ENCODE measurements at regions not wholly inside any gene's neighbourhood (a gene's known extent, or its start where the extent isn't known, plus 50 kb on each side); places are given as distances from the start of the nearest gene placed in this dataset.

DNA sequence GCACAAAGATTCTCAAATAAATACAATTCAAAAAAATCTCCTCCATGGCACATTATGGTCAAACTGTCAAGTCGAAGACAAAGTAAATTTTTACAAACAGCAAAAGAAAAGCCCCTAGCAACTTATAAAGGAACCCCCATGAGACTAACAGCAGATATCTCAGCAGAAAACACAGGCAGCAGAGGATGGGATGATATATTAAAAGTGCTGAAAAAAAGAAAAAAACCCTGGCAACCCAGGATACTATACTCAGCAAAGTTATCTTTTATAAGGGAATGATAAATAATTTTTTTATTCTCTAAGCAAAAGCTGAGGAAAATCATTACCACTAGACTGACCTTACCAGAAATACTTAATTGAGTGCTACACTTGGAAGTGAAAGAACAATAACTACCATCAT lies 326.4 kb downstream of the CYRIA start:
- intact Hi-C loops (cut with DNase I; ENCODE audit: low total_unique reads), result no loop called here
- Histone ChIP-seq H3K9me3 (no peaks in the 10 kb centered on the region), H3K4me3 (no peak overlapping the region), H3K27ac (no peak overlapping the region), H3K4me1 (no peaks in the 10 kb centered on the region), H3K27me3 (no peaks in the 10 kb centered on the region), H3K36me3 (ENCODE audit: low read depth, missing control alignments) (no peaks in the 10 kb centered on the region)
- no peak for DNase-seq
- TF ChIP-seq, protein P1, sequence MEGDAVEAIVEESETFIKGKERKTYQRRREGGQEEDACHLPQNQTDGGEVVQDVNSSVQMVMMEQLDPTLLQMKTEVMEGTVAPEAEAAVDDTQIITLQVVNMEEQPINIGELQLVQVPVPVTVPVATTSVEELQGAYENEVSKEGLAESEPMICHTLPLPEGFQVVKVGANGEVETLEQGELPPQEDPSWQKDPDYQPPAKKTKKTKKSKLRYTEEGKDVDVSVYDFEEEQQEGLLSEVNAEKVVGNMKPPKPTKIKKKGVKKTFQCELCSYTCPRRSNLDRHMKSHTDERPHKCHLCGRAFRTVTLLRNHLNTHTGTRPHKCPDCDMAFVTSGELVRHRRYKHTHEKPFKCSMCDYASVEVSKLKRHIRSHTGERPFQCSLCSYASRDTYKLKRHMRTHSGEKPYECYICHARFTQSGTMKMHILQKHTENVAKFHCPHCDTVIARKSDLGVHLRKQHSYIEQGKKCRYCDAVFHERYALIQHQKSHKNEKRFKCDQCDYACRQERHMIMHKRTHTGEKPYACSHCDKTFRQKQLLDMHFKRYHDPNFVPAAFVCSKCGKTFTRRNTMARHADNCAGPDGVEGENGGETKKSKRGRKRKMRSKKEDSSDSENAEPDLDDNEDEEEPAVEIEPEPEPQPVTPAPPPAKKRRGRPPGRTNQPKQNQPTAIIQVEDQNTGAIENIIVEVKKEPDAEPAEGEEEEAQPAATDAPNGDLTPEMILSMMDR (IDR thresholded peaks at IDR 0.05), result no peak
- WGBS, 2 donors, result 94 to 97% methylated on average over 1 of the region's 1 CpG

DNA sequence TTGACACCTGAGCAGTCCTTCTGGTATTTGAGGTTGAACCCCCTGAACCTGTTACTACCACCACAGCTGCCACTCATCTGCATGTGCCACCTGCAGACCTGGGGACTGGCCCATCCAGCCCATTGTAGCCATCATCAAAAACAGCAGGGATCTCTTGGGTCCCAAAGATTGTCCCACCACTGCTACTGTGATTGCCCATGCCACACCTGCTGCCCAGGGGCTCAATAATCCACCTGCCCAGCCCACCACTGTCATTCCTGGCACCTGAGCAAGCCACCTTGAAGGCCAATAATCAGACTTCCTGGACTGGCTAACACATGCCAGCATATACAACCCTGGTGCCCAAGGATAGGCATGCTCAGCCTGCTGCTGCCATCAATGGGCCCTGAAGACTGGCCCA lies 327.6 kb downstream of the CYRIA start:
- TF ChIP-seq, protein P1 (IDR thresholded peaks at IDR 0.05), result no peak
- TF ChIP-seq POLR2A (IDR thresholded peaks at IDR 0.05), result no peak
- H3K9me3 ChIP-seq, result no peaks in the 10 kb centered on the region
- DNase-seq, result no peak
- H3K36me3 ChIP-seq (ENCODE audit: low read depth, missing control alignments), result no peaks in the 10 kb centered on the region
- no peak overlapping the region for H3K27ac ChIP-seq
- intact Hi-C loops (cut with DNase I; ENCODE audit: low total_unique reads), result no loop called here
- no peak overlapping the region for H3K4me3 ChIP-seq
- H3K4me1 ChIP-seq, result no peaks in the 10 kb centered on the region
- H3K27me3 ChIP-seq, result no peaks in the 10 kb centered on the region

DNA sequence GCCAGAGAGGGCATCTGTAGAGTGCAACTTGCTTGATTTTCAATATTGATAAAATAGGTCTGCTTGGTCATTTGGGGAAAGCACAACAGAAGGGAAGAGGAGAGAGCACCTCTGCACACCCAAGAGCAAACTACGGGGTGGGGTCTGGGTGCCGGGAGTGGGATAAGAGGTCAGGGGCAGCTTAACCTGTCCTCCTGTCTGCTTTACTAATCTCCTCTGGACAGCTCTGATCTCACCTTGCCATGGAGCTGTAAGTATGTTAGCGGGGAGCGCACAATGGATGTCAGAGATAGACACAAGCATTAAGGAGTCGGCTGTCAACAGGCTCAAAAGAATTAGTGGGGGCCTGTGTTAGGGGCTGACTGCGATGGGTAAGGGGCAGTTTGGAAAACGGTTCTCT lies 328.7 kb downstream of the CYRIA start:
- intact Hi-C loops (cut with DNase I; ENCODE audit: low total_unique reads), result no loop called here
- H3K27ac ChIP-seq, result no peak overlapping the region
- no peak for TF ChIP-seq POLR2A (IDR thresholded peaks at IDR 0.05)
- TF ChIP-seq, protein P1 (IDR thresholded peaks at IDR 0.05), result no peak
- H3K9me3 ChIP-seq, result no peaks in the 10 kb centered on the region
- 90 to 93% methylated on average over 7 of the region's 7 CpGs for WGBS, 2 donors
- H3K4me1 ChIP-seq, result no peaks in the 10 kb centered on the region
- no peak overlapping the region for H3K4me3 ChIP-seq
- no peaks in the 10 kb centered on the region for H3K36me3 ChIP-seq (ENCODE audit: low read depth, missing control alignments)
- H3K27me3 ChIP-seq, result no peaks in the 10 kb centered on the region
- DNase-seq, result no peak

DNA sequence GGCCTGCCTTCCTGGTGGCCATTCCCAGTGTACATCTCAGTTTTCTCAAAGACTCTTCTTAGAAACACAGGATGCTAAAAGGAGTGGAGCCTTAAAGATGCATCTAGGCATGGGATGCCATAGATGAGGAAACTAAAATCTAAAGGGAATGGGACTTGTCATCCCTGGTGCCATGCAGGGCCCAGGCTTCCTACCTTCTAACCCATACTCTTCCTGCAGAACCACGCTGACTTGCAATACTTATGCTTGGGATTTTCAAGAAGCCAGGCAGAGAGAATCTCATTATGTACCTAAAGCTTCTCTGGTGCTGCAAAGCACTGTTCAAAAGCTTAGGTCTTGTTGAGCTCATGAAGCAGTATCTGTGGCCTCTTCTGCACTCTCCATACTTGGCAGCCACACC lies 329.1 kb downstream of the CYRIA start:
- Histone ChIP-seq H3K36me3 (ENCODE audit: low read depth, missing control alignments) (no peaks in the 10 kb centered on the region), H3K9me3 (no peaks in the 10 kb centered on the region), H3K27me3 (no peaks in the 10 kb centered on the region), H3K4me3 (no peak overlapping the region), H3K27ac (no peak overlapping the region), H3K4me1 (no peaks in the 10 kb centered on the region)
- no peak for DNase-seq
- WGBS, 2 donors, result 91 to 100% methylated on average over 1 of the region's 1 CpG
- intact Hi-C loops (cut with DNase I; ENCODE audit: low total_unique reads), result no loop called here
- TF ChIP-seq, protein P1 (IDR thresholded peaks at IDR 0.05), result no peak
- TF ChIP-seq POLR2A (IDR thresholded peaks at IDR 0.05), result no peak

DNA sequence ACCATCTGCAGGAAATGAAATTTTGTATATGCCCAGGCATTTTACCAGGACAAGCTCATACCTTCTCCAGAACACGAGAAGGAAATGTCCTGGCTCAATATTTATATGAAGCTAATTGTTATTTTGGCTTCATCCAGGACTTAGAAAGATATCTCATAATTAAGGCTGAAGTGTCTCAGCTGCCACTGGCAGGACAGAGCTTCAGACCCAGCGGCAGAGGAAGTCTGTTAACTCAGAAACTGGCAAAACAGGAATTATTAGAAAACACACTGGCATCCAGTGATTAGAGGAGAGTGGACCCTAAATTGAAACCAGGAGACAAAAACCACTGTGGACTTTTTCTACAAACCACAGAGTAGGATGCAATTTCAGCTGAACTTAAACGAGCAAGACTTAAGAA lies 329.7 kb downstream of the CYRIA start:
- DNase-seq, result no peak
- H3K4me3 ChIP-seq, result no peak overlapping the region
- no peak for TF ChIP-seq POLR2A (IDR thresholded peaks at IDR 0.05)
- TF ChIP-seq, protein P1 (IDR thresholded peaks at IDR 0.05), result no peak
- intact Hi-C loops (cut with DNase I; ENCODE audit: low total_unique reads), result no loop called here
- no peaks in the 10 kb centered on the region for H3K4me1 ChIP-seq
- H3K27ac ChIP-seq, result no peak overlapping the region
- H3K27me3 ChIP-seq, result no peaks in the 10 kb centered on the region
- WGBS, 2 donors, result 61 to 80% methylated on average over 3 of the region's 3 CpGs
- no peaks in the 10 kb centered on the region for H3K9me3 ChIP-seq
- H3K36me3 ChIP-seq (ENCODE audit: low read depth, missing control alignments), result no peaks in the 10 kb centered on the region
